ENCODE measurements at regions not wholly inside any gene's neighbourhood (a gene's known extent, or its start where the extent isn't known, plus 50 kb on each side); places are given as distances from the start of the nearest gene placed in this dataset.
"Not testable (repeated sequence)": the region's sequence is repeated elsewhere in the genome, so short reads cannot be mapped to it uniquely, and the experiment has no call there.

GRCh38 chr20:12577213-12577612, 431.6 kb upstream of the SPTLC3 start:
- Histone ChIP-seq H3K79me2 (no peaks in the 10 kb centered on the region), H3K9me3 (ENCODE audit: low read depth) (no peaks in the 10 kb centered on the region), H3K36me3 (replicated peaks; ENCODE audit: insufficient read depth, low read depth) (no peaks in the 10 kb centered on the region), H3K4me3 (no peak overlapping the region), H2AFZ (no peak overlapping the region), H3K27ac (no peak overlapping the region), H3K9me2 (replicated peaks; ENCODE audit: insufficient read depth) (no peaks in the 10 kb centered on the region), H3K27me3 (no peaks in the 10 kb centered on the region), H3K4me1 (ENCODE audit: insufficient read depth) (peaks cover 24% of the 10 kb centered on the region), H4K20me1 (ENCODE audit: insufficient read depth, poor library complexity, severe bottlenecking) (no peaks in the 10 kb centered on the region), H3K4me2 (no peak overlapping the region)
- TF ChIP-seq CTCF (IDR thresholded peaks at IDR 0.05; ENCODE audit: poor library complexity) = no peak
- no peak for TF ChIP-seq EZH2 (IDR thresholded peaks at IDR 0.05; ENCODE audit: borderline replicate concordance)
- TF ChIP-seq EZH2phosphoT487 (IDR thresholded peaks at IDR 0.05; ENCODE audit: low read depth, severe bottlenecking, unreplicated experiment) = no peak
- DNase-seq (ENCODE audit: low spot score) = no peak
- WGBS (ENCODE audit: low lambda C conversion rate, missing lambda C conversion rate) = 68% methylated on average over 1 of the region's 1 CpG

- Histone ChIP-seq H3K9me2 (replicated peaks; ENCODE audit: insufficient read depth) (no peaks in the 10 kb centered on the region), H3K4me3 (no peak overlapping the region), H3K9me3 (ENCODE audit: low read depth) (no peaks in the 10 kb centered on the region), H3K4me1 (ENCODE audit: insufficient read depth) (peaks cover 10% of the 10 kb centered on the region), H2AFZ (no peak overlapping the region), H3K36me3 (replicated peaks; ENCODE audit: insufficient read depth, low read depth) (no peaks in the 10 kb centered on the region), H3K4me2 (no peak overlapping the region), H4K20me1 (ENCODE audit: insufficient read depth, poor library complexity, severe bottlenecking) (no peaks in the 10 kb centered on the region), H3K27me3 (no peaks in the 10 kb centered on the region), H3K27ac (peak overlapping the region; percentile 58), H3K79me2 (no peaks in the 10 kb centered on the region)
- 50% methylated on average over 5 of the region's 5 CpGs for WGBS (ENCODE audit: low lambda C conversion rate, missing lambda C conversion rate)
- TF ChIP-seq EZH2phosphoT487 (IDR thresholded peaks at IDR 0.05; ENCODE audit: low read depth, severe bottlenecking, unreplicated experiment) (peak; percentile 46), CTCF (IDR thresholded peaks at IDR 0.05; ENCODE audit: poor library complexity) (no peak), EZH2 (IDR thresholded peaks at IDR 0.05; ENCODE audit: borderline replicate concordance) (no peak)
- no peak for DNase-seq (ENCODE audit: low spot score)
These were observed 427.0 kb upstream of the SPTLC3 start for GRCh38 chr20:12581644-12582289.

- not testable (repeated sequence) for H3K27me3 ChIP-seq
These were observed 426.1 kb upstream of the SPTLC3 start for GRCh38 chr20:12582710-12583109.

GRCh38 chr20:12591949-12592470, 416.8 kb upstream of the SPTLC3 start:
- DNase-seq (ENCODE audit: low spot score) = no peak
- Histone ChIP-seq H3K4me2 (no peak overlapping the region), H4K20me1 (ENCODE audit: insufficient read depth, poor library complexity, severe bottlenecking) (no peaks in the 10 kb centered on the region), H3K4me3 (no peak overlapping the region), H3K9me2 (replicated peaks; ENCODE audit: insufficient read depth) (no peaks in the 10 kb centered on the region), H3K27ac (no peak overlapping the region), H3K9me3 (ENCODE audit: low read depth) (no peaks in the 10 kb centered on the region), H3K27me3 (no peaks in the 10 kb centered on the region), H2AFZ (peak overlapping the region; percentile 37), H3K79me2 (no peaks in the 10 kb centered on the region), H3K4me1 (ENCODE audit: insufficient read depth) (peaks cover 11% of the 10 kb centered on the region), H3K36me3 (replicated peaks; ENCODE audit: insufficient read depth, low read depth) (no peaks in the 10 kb centered on the region)
- WGBS (ENCODE audit: low lambda C conversion rate, missing lambda C conversion rate) = 56% methylated on average over 1 of the region's 1 CpG
- TF ChIP-seq EZH2 (IDR thresholded peaks at IDR 0.05; ENCODE audit: borderline replicate concordance) (no peak), EZH2phosphoT487 (IDR thresholded peaks at IDR 0.05; ENCODE audit: low read depth, severe bottlenecking, unreplicated experiment) (no peak), CTCF (IDR thresholded peaks at IDR 0.05; ENCODE audit: poor library complexity) (no peak)

More at GRCh38 chr20:12582710-12583109, 426.1 kb upstream of the SPTLC3 start:
- H3K9me3 ChIP-seq (ENCODE audit: low read depth); H3K4me2 ChIP-seq; H3K4me3 ChIP-seq; H2AFZ ChIP-seq; DNase-seq (ENCODE audit: low spot score); H3K9me2 ChIP-seq (replicated peaks; ENCODE audit: insufficient read depth); H3K36me3 ChIP-seq (replicated peaks; ENCODE audit: insufficient read depth, low read depth); H4K20me1 ChIP-seq (ENCODE audit: insufficient read depth, poor library complexity, severe bottlenecking); H3K79me2 ChIP-seq; H3K4me1 ChIP-seq (ENCODE audit: insufficient read depth): not testable (repeated sequence)
- H3K27ac ChIP-seq = peak overlapping the region; percentile 58
- 87% methylated on average over 9 of the region's 14 CpGs for WGBS (ENCODE audit: low lambda C conversion rate, missing lambda C conversion rate)

Measured in hepatocyte (in vitro differentiated cells).